HEK293 (cell line): ENCODE measurements at regions not wholly inside any gene's neighbourhood (a gene's known extent, or its start where the extent isn't known, plus 50 kb on each side); places are given as distances from the start of the nearest gene placed in this dataset.

Source experiments
- CTCF ChIA-PET: fragments of 350-600 bp; formaldehyde crosslinking; extraction: SDS; loops from one replicate; lab custom pipeline; 2021; ENCODE audit warnings: antibody characterized with exemption; lab: Yijun Ruan, JAX
- POLR2A ChIA-PET: fragments of 300-600 bp; formaldehyde crosslinking; extraction: SDS; loops from one replicate; lab custom pipeline; 2020; ENCODE audit warnings: antibody characterized with exemption, inconsistent platforms; lab: Yijun Ruan, JAX
- H3K27ac ChIP-seq: fragments of 200-500 bp; sonication (Bioruptor generic); 2 replicates; pipeline ENCODE4 v1.5.1; 2014; ENCODE audit warnings: low read depth, low read length, control low read depth, inconsistent platforms; ENCODE audit errors: extremely low read depth
- H3K36me3 ChIP-seq, 2 experiments: fragments of 200-500 bp in 1 of 2; sonication (Bioruptor generic) in 1 of 2; 1 replicate in 1 of 2; 2 replicates in 1 of 2; pipeline ENCODE4 v1.5.1; 2014 to 2017; ENCODE audit warnings: inconsistent platforms in 2 of 2, low read length in 2 of 2; ENCODE audit not compliant: control insufficient read depth in 2 of 2, insufficient read depth in 1 of 2
- H3K4me1 ChIP-seq: fragments of 200-500 bp; sonication (Bioruptor generic); 2 replicates; pipeline ENCODE4 v1.5.1; 2014; ENCODE audit warnings: mild to moderate bottlenecking, low read length, inconsistent platforms; ENCODE audit not compliant: control insufficient read depth, insufficient read depth
- H3K4me3 ChIP-seq: 2 replicates; pipeline ENCODE4 v1.5.1; 2011; ENCODE audit warnings: low read depth, mild to moderate bottlenecking, control low read depth, low read length, moderate library complexity
- H3K9me3 ChIP-seq: fragments of 200-500 bp; sonication (Bioruptor generic); 2 replicates; pipeline ENCODE4 v1.5.1; 2014; ENCODE audit warnings: low read depth, low read length, inconsistent platforms; ENCODE audit not compliant: control insufficient read depth, insufficient read depth
- AEBP2 ChIP-seq: fragments of 450-650 bp; formaldehyde crosslinking; IDR thresholded peaks from 2 replicates; pipeline ENCODE4 v1.5.1; 2016; ENCODE audit warnings: missing biosample characterization, missing genetic modification characterization, borderline replicate concordance
- ATF2 ChIP-seq: fragments of 450-650 bp; formaldehyde crosslinking; IDR thresholded peaks from 2 replicates; pipeline ENCODE4 v1.5.1; 2016; ENCODE audit warnings: missing biosample characterization, missing genetic modification characterization, low read depth
- BCL6B ChIP-seq: fragments of 450-650 bp; formaldehyde crosslinking; IDR thresholded peaks from 2 replicates; pipeline ENCODE4 v1.5.1; 2017; ENCODE audit warnings: missing biosample characterization, missing genetic modification characterization
- IKZF3 ChIP-seq: fragments of 450-650 bp; IDR thresholded peaks from 2 replicates; pipeline ENCODE4 v1.5.0; 2018; ENCODE audit warnings: missing biosample characterization, mild to moderate bottlenecking, missing genetic modification characterization, moderate library complexity
- REPIN1 ChIP-seq: fragments of 450-650 bp; formaldehyde crosslinking; IDR thresholded peaks from 2 replicates; pipeline ENCODE4 v1.5.1; 2017; ENCODE audit warnings: missing biosample characterization, missing genetic modification characterization, low read depth
- REST ChIP-seq: fragments of 450-650 bp; formaldehyde crosslinking; IDR thresholded peaks from 2 replicates; pipeline ENCODE4 v1.5.1; 2016; ENCODE audit warnings: missing biosample characterization, missing genetic modification characterization
- SCRT2 ChIP-seq: fragments of 450-650 bp; formaldehyde crosslinking; IDR thresholded peaks from 2 replicates; pipeline ENCODE4 v1.5.1; 2016; ENCODE audit warnings: missing biosample characterization, missing genetic modification characterization
- ZBTB17 ChIP-seq: fragments of 450-650 bp; formaldehyde crosslinking; IDR thresholded peaks from 2 replicates; pipeline ENCODE4 v1.5.1; 2016; ENCODE audit warnings: missing biosample characterization, missing genetic modification characterization
- ZBTB20 ChIP-seq: fragments of 450-650 bp; formaldehyde crosslinking; IDR thresholded peaks from 2 replicates; pipeline ENCODE4 v1.5.1; 2016; ENCODE audit warnings: missing biosample characterization, missing genetic modification characterization
- ZFHX2 ChIP-seq: fragments of 450-650 bp; formaldehyde crosslinking; conservative IDR thresholded peaks from 2 replicates; pipeline ENCODE4 v1.5.1; 2016; ENCODE audit warnings: missing biosample characterization, missing genetic modification characterization
- ZFP3 ChIP-seq: fragments of 450-650 bp; formaldehyde crosslinking; IDR thresholded peaks from 2 replicates; pipeline ENCODE4 v1.5.1; 2016; ENCODE audit warnings: low read depth, missing biosample characterization, missing genetic modification characterization
- ZNF394 ChIP-seq: fragments of 450-650 bp; formaldehyde crosslinking; IDR thresholded peaks from 2 replicates; pipeline ENCODE4 v1.5.1; 2016; ENCODE audit warnings: missing biosample characterization, missing genetic modification characterization, mild to moderate bottlenecking, moderate library complexity, borderline replicate concordance
- ZNF549 ChIP-seq: fragments of 450-650 bp; IDR thresholded peaks from 2 replicates; pipeline ENCODE4 v1.5.1; 2018; ENCODE audit warnings: missing biosample characterization, missing genetic modification characterization, mild to moderate bottlenecking, inconsistent platforms, moderate library complexity
- ZNF555 ChIP-seq: fragments of 450-650 bp; formaldehyde crosslinking; conservative IDR thresholded peaks from 2 replicates; pipeline ENCODE4 v1.5.1; 2017; ENCODE audit warnings: missing biosample characterization, mild to moderate bottlenecking, missing genetic modification characterization, inconsistent platforms
- ZNF600 ChIP-seq: fragments of 450-650 bp; formaldehyde crosslinking; IDR thresholded peaks from 2 replicates; pipeline ENCODE4 v1.5.1; 2016; ENCODE audit warnings: missing biosample characterization, missing genetic modification characterization
- ZNF626 ChIP-seq: fragments of 450-650 bp; sonication (Bioruptor Pico); formaldehyde crosslinking; IDR thresholded peaks from 2 replicates; pipeline ENCODE4 v1.5.1; 2018; ENCODE audit warnings: missing biosample characterization, missing genetic modification characterization, inconsistent platforms
- ZNF639 ChIP-seq: fragments of 450-650 bp; formaldehyde crosslinking; IDR thresholded peaks from 2 replicates; pipeline ENCODE4 v1.5.1; 2016; ENCODE audit warnings: missing biosample characterization, missing genetic modification characterization
- ZNF837 ChIP-seq: fragments of 450-650 bp; formaldehyde crosslinking; IDR thresholded peaks from 2 replicates; pipeline ENCODE4 v1.5.1; 2016; ENCODE audit warnings: missing biosample characterization, missing genetic modification characterization
- ZSCAN16 ChIP-seq: fragments of 450-650 bp; formaldehyde crosslinking; IDR thresholded peaks from 2 replicates; pipeline ENCODE4 v1.5.1; 2016; ENCODE audit warnings: missing biosample characterization, missing genetic modification characterization
- TF ChIP-seq, protein P1 (sequence below): fragments of 450-650 bp; formaldehyde crosslinking; IDR thresholded peaks from 2 replicates; pipeline ENCODE4 v1.5.1; 2017; ENCODE audit warnings: missing biosample characterization, mild to moderate bottlenecking, missing genetic modification characterization, moderate library complexity

DNA sequence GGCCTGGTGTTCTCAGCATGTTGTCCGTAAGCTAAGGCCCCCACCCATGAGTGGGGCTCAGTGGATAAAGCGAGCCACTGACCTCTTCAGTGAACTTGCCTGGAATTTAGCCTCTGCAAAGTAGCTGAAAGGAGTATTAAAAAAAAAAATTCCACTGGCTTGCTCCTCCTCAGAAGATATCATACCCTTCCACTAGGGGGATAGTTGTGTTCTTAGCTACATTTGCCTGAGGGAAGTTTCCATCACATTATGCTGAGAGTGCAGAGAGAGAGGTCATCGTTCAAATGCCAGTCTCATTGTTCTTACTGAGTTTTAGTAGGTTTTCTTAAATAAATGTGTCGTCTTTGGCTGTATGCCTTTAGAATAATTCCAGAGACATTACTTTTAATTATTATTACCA lies 879.7 kb downstream of the JRKL start (continued):
- TF ChIP-seq AEBP2 (tag by site-specific recombination) (no peak), REPIN1 (tag by site-specific recombination) (no peak), ZBTB17 (no peak), ZSCAN16 (tag by site-specific recombination) (no peak), ZNF600 (tag by site-specific recombination) (no peak), ZNF837 (tag by site-specific recombination) (no peak), REST (tag by site-specific recombination) (no peak), ZNF626 (no peak), ZNF639 (tag by site-specific recombination) (no peak), ZFP3 (tag by site-specific recombination) (no peak), ATF2 (tag by site-specific recombination) (no peak), IKZF3 (tag by site-specific recombination) (no peak)
- TF ChIP-seq, protein P1, sequence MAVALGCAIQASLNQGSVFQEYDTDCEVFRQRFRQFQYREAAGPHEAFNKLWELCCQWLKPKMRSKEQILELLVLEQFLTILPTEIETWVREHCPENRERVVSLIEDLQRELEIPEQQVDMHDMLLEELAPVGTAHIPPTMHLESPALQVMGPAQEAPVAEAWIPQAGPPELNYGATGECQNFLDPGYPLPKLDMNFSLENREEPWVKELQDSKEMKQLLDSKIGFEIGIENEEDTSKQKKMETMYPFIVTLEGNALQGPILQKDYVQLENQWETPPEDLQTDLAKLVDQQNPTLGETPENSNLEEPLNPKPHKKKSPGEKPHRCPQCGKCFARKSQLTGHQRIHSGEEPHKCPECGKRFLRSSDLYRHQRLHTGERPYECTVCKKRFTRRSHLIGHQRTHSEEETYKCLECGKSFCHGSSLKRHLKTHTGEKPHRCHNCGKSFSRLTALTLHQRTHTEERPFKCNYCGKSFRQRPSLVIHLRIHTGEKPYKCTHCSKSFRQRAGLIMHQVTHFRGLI (tag by site-specific recombination) = no peak

GRCh38 chr11:97279341-97279740 lies 889.5 kb downstream of the JRKL start:
- CTCF ChIA-PET = no interaction called here

More at GRCh38 chr11:97279341-97279740, 889.5 kb downstream of the JRKL start:
- POLR2A ChIA-PET = no interaction called here
- Histone ChIP-seq H3K4me1 (no peaks in the 10 kb centered on the region), H3K9me3 (no peaks in the 10 kb centered on the region), H3K27ac (no peak overlapping the region), H3K4me3 (no peak overlapping the region), H3K36me3 (no peaks in the 10 kb centered on the region)
- no peak for TF ChIP-seq ZNF549
- TF ChIP-seq SCRT2 = no peak
- TF ChIP-seq BCL6B (tag by site-specific recombination) = no peak
- TF ChIP-seq ZNF394 (tag by site-specific recombination) = no peak
- no peak for TF ChIP-seq ZNF555 (tag by site-specific recombination)
- TF ChIP-seq ZFHX2 (tag by site-specific recombination) = no peak
- TF ChIP-seq ZBTB20 (tag by site-specific recombination) = no peak
